ENCODE measurements at regions not wholly inside any gene's neighbourhood (a gene's known extent, or its start where the extent isn't known, plus 50 kb on each side); places are given as distances from the start of the nearest gene placed in this dataset.

DNA sequence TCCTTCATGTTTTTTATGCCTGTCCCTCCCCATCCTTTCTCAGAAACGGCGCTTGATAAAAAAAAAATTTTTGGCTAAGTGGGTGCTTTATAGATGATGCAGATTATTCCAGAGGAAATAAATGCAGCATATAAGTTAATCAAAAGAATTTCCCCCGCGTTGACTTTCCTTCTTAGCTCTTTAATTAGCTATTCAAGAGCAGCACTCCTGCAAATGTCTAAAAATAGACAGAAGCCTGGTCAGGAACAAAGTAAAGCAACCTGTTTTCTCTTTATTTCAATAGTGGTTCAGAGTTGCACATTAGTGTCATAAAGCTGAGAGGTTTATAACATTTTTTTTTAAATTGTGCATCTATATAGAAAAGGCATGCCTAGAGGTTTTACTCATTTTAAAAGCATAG lies 439.5 kb upstream of the LRRC7 start:
- no peaks in the 10 kb centered on the region for H3K4me1 ChIP-seq (ENCODE audit: insufficient read depth)
- H3K9ac ChIP-seq, result no peak overlapping the region
- H2AFZ ChIP-seq, result no peak overlapping the region
- H3K27ac ChIP-seq, result no peak overlapping the region
- H3K79me2 ChIP-seq (ENCODE audit: insufficient read depth), result no peaks in the 10 kb centered on the region
- H3K9me2 ChIP-seq (ENCODE audit: insufficient read depth), result no peaks in the 10 kb centered on the region
- no peaks in the 10 kb centered on the region for H3K9me3 ChIP-seq (ENCODE audit: low read depth)
- H3K4me3 ChIP-seq, result no peak overlapping the region
- no peak overlapping the region for H3K4me2 ChIP-seq (ENCODE audit: unreplicated experiment)
- H3F3A ChIP-seq (ENCODE audit: insufficient read depth), result no peaks in the 10 kb centered on the region
- no peaks in the 10 kb centered on the region for H4K20me1 ChIP-seq (ENCODE audit: insufficient read depth)
- H3K27me3 ChIP-seq (replicated peaks; ENCODE audit: insufficient read depth), result no peaks in the 10 kb centered on the region
- in situ Hi-C loops (cut with MboI), result no loop called here
- no peak for TF ChIP-seq EZH2phosphoT487 (IDR thresholded peaks at IDR 0.05; ENCODE audit: insufficient read depth, low read depth)
- no peaks in the 10 kb centered on the region for H3K36me3 ChIP-seq (ENCODE audit: low read depth)
- DNase-seq, result no peak
- WGBS, 2 experiments (ENCODE audit: low coverage in 1 of 2, low lambda C conversion rate in 2 of 2, missing lambda C conversion rate in 2 of 2), result 51 to 62% methylated on average over 4 of the region's 4 CpGs

DNA sequence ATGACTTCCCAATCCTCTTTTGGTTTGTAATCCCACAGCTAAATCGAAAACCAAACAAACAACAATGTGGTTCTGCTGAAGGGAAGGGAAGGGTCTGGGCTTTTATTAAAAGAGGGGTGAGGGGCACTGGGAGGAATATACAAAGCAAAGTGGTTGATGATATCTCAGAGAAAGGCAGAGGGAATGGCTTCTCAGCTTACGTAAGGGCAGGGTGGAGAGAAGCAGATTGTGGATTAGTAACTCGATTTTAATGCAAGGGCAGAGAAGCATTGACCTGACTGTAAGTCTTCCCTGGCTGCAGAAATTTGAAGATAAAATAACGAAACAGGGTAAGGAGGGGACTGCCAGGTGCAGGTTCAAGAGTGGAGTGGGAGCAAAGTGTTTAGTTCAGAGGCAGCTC lies 438.2 kb upstream of the LRRC7 start:
- 40 to 46% methylated on average over 4 of the region's 4 CpGs for WGBS, 2 experiments (ENCODE audit: low coverage in 1 of 2, low lambda C conversion rate in 2 of 2, missing lambda C conversion rate in 2 of 2)
- Histone ChIP-seq H3K4me3 (no peak overlapping the region), H3K27ac (no peak overlapping the region)

DNA sequence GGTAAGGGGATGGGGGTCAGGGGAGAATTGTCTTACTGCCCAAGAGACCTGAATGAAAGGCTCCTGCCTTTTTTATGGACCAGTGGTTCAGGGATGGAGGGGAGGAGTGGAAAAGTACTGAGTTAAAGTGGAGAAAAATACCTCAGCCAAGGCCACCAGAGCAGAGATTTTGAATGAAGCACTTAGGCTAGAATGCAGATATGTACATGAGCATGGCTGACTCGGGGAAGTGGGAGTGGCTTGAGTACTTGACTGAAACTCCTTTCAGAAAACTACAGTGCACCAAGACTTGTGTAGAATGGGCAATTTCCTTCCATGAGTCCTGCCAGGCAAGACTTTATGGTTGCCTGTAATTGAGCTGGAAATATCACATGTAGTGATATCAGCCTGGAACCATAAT lies 429.6 kb upstream of the LRRC7 start:
- TF ChIP-seq EZH2 (IDR thresholded peaks at IDR 0.05; ENCODE audit: insufficient read depth, poor library complexity, severe bottlenecking) (no peak), EZH2phosphoT487 (IDR thresholded peaks at IDR 0.05; ENCODE audit: insufficient read depth, low read depth) (no peak)
- Histone ChIP-seq H3K27ac (no peak overlapping the region), H3K36me3 (ENCODE audit: low read depth) (no peaks in the 10 kb centered on the region), H3K9ac (no peak overlapping the region), H4K20me1 (ENCODE audit: insufficient read depth) (no peaks in the 10 kb centered on the region), H3F3A (ENCODE audit: insufficient read depth) (no peaks in the 10 kb centered on the region), H3K4me3 (no peak overlapping the region), H3K9me3 (ENCODE audit: low read depth) (no peaks in the 10 kb centered on the region), H3K4me1 (ENCODE audit: insufficient read depth) (no peaks in the 10 kb centered on the region), H3K79me2 (ENCODE audit: insufficient read depth) (no peaks in the 10 kb centered on the region), H2AFZ (no peak overlapping the region), H3K9me2 (ENCODE audit: insufficient read depth) (no peaks in the 10 kb centered on the region), H3K4me2 (ENCODE audit: unreplicated experiment) (no peak overlapping the region), H3K27me3 (replicated peaks; ENCODE audit: insufficient read depth) (no peaks in the 10 kb centered on the region)
- no peak for DNase-seq
- in situ Hi-C loops (cut with MboI), result no loop called here
- 11 to 21% methylated on average over 1 of the region's 1 CpG for WGBS, 2 experiments (ENCODE audit: low coverage in 1 of 2, low lambda C conversion rate in 2 of 2, missing lambda C conversion rate in 2 of 2)

More for the DNA sequence above, 438.2 kb upstream of the LRRC7 start:
- no peak for DNase-seq
- Histone ChIP-seq H4K20me1 (ENCODE audit: insufficient read depth) (no peaks in the 10 kb centered on the region), H3F3A (ENCODE audit: insufficient read depth) (no peaks in the 10 kb centered on the region), H3K27me3 (replicated peaks; ENCODE audit: insufficient read depth) (no peaks in the 10 kb centered on the region), H3K4me2 (ENCODE audit: unreplicated experiment) (no peak overlapping the region), H3K9me2 (ENCODE audit: insufficient read depth) (no peaks in the 10 kb centered on the region), H3K9ac (no peak overlapping the region), H3K9me3 (ENCODE audit: low read depth) (no peaks in the 10 kb centered on the region), H3K36me3 (ENCODE audit: low read depth) (no peaks in the 10 kb centered on the region), H2AFZ (no peak overlapping the region), H3K4me1 (ENCODE audit: insufficient read depth) (no peaks in the 10 kb centered on the region), H3K79me2 (ENCODE audit: insufficient read depth) (no peaks in the 10 kb centered on the region)
- in situ Hi-C loops (cut with MboI), result no loop called here
- TF ChIP-seq EZH2phosphoT487 (IDR thresholded peaks at IDR 0.05; ENCODE audit: insufficient read depth, low read depth), result no peak
- no peak for TF ChIP-seq EZH2 (IDR thresholded peaks at IDR 0.05; ENCODE audit: insufficient read depth, poor library complexity, severe bottlenecking)

DNA sequence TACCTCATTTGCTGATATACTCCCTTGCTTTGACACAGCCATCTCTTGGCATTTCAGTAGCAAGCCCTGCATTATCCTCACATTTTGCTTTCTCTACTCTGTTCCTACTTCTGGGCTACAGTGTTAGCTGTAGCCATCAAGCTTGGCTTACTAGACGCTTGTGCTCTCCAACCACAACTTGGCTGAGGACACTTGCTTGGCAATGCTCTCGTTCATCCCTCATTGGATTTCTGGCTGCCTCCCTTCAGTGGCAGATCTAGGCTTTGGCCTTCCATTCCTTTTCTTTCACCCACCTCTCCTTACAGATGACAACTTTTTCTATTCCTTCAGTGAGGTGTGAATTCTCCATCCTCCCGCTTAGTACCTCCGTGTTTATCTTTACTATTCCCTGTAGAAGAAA lies 428.7 kb upstream of the LRRC7 start:
- WGBS, 2 experiments (ENCODE audit: low coverage in 1 of 2, low lambda C conversion rate in 2 of 2, missing lambda C conversion rate in 2 of 2), result 14 to 20% methylated on average over 4 of the region's 4 CpGs
- TF ChIP-seq EZH2 (IDR thresholded peaks at IDR 0.05; ENCODE audit: insufficient read depth, poor library complexity, severe bottlenecking), result no peak
- no peak for TF ChIP-seq EZH2phosphoT487 (IDR thresholded peaks at IDR 0.05; ENCODE audit: insufficient read depth, low read depth)
- no peak overlapping the region for H3K9ac ChIP-seq
- no peaks in the 10 kb centered on the region for H3K27me3 ChIP-seq (replicated peaks; ENCODE audit: insufficient read depth)
- no peaks in the 10 kb centered on the region for H3K36me3 ChIP-seq (ENCODE audit: low read depth)
- no peaks in the 10 kb centered on the region for H3K79me2 ChIP-seq (ENCODE audit: insufficient read depth)
- in situ Hi-C loops (cut with MboI), result no loop called here
- H3K4me1 ChIP-seq (ENCODE audit: insufficient read depth), result no peaks in the 10 kb centered on the region
- H3K27ac ChIP-seq, result no peak overlapping the region
- H4K20me1 ChIP-seq (ENCODE audit: insufficient read depth), result no peaks in the 10 kb centered on the region
- H3K4me2 ChIP-seq (ENCODE audit: unreplicated experiment), result no peak overlapping the region
- no peak overlapping the region for H2AFZ ChIP-seq
- no peaks in the 10 kb centered on the region for H3F3A ChIP-seq (ENCODE audit: insufficient read depth)
- no peaks in the 10 kb centered on the region for H3K9me2 ChIP-seq (ENCODE audit: insufficient read depth)
- H3K4me3 ChIP-seq, result no peak overlapping the region
- no peaks in the 10 kb centered on the region for H3K9me3 ChIP-seq (ENCODE audit: low read depth)
- no peak for DNase-seq

DNA sequence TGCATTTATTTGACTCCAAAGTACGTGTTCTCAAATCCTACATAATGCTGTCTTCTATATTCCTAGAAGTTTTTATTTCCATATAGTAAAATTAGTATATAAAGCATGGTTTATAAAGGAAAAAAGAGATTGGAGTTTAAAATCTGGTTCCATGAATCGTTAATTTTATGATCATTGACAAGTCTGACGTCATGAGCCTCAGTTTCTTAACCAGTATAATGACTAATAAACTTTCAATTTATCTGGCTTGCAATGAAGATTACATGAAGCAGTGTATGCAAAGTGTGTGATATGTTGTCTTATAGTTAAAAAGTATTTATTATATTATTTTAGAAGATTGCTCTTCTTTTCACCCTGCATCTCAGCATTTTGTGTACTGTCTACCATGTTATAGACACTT lies 421.4 kb upstream of the LRRC7 start:
- Histone ChIP-seq H3K4me3 (no peak overlapping the region), H2AFZ (no peak overlapping the region)
- 29 to 30% methylated on average over 3 of the region's 3 CpGs for WGBS, 2 experiments (ENCODE audit: low coverage in 1 of 2, low lambda C conversion rate in 2 of 2, missing lambda C conversion rate in 2 of 2)

More for the DNA sequence above, 421.4 kb upstream of the LRRC7 start:
- no peak overlapping the region for H3K9ac ChIP-seq
- H3K27ac ChIP-seq, result no peak overlapping the region
- H3F3A ChIP-seq (ENCODE audit: insufficient read depth), result no peaks in the 10 kb centered on the region
- H3K79me2 ChIP-seq (ENCODE audit: insufficient read depth), result no peaks in the 10 kb centered on the region
- H3K36me3 ChIP-seq (ENCODE audit: low read depth), result no peaks in the 10 kb centered on the region
- no peak overlapping the region for H3K4me2 ChIP-seq (ENCODE audit: unreplicated experiment)
- no peaks in the 10 kb centered on the region for H4K20me1 ChIP-seq (ENCODE audit: insufficient read depth)
- DNase-seq, result no peak
- no peak for TF ChIP-seq EZH2phosphoT487 (IDR thresholded peaks at IDR 0.05; ENCODE audit: insufficient read depth, low read depth)
- no peak for TF ChIP-seq EZH2 (IDR thresholded peaks at IDR 0.05; ENCODE audit: insufficient read depth, poor library complexity, severe bottlenecking)
- no peaks in the 10 kb centered on the region for H3K4me1 ChIP-seq (ENCODE audit: insufficient read depth)
- H3K9me2 ChIP-seq (ENCODE audit: insufficient read depth), result no peaks in the 10 kb centered on the region
- in situ Hi-C loops (cut with MboI), result no loop called here
- H3K9me3 ChIP-seq (ENCODE audit: low read depth), result no peaks in the 10 kb centered on the region
- no peaks in the 10 kb centered on the region for H3K27me3 ChIP-seq (replicated peaks; ENCODE audit: insufficient read depth)

Data from GM23248 (cell line).